Neural cell (in vitro differentiated cells): ENCODE measurements at regions not wholly inside any gene's neighbourhood (a gene's known extent, or its start where the extent isn't known, plus 50 kb on each side); places are given as distances from the start of the nearest gene placed in this dataset.
"Not testable (repeated sequence)": the region's sequence is repeated elsewhere in the genome, so short reads cannot be mapped to it uniquely, and the experiment has no call there.

Source experiments
- H2AFZ ChIP-seq: fragments of 200-600, 300-800 bp; sonication (generic), shearing (Covaris generic); 2 replicates; pipeline ENCODE4 v1.6.0; 2014; ENCODE audit warnings: low read depth, mild to moderate bottlenecking, antibody characterized with exemption, low read length, moderate library complexity
- H3F3A ChIP-seq: fragments of 200-600 bp; shearing (Covaris generic); 2 replicates; pipeline ENCODE4 v1.6.1; 2016; ENCODE audit warnings: mild to moderate bottlenecking, moderate library complexity, mixed read lengths, antibody characterized with exemption, low read length; ENCODE audit not compliant: insufficient read depth, poor library complexity, severe bottlenecking
- H3K27ac ChIP-seq: fragments of 200-600, 300-800 bp; sonication (generic), shearing (Covaris generic); 2 replicates; pipeline ENCODE4 v1.5.1; 2014; ENCODE audit warnings: mild to moderate bottlenecking, low read length, moderate library complexity
- H3K27me3 ChIP-seq: fragments of 300-800, 200-600 bp; sonication (generic), shearing (Covaris generic); 2 replicates; pipeline ENCODE4 v1.6.0; 2014; ENCODE audit warnings: mild to moderate bottlenecking, low read depth, low read length, moderate library complexity; ENCODE audit not compliant: insufficient read depth
- H3K36me3 ChIP-seq: fragments of 300-800, 200-600 bp; sonication (generic), shearing (Covaris generic); 2 replicates; pipeline ENCODE4 v1.5.1; 2014; ENCODE audit warnings: mild to moderate bottlenecking, antibody characterized with exemption, low read length, moderate library complexity; ENCODE audit not compliant: insufficient read depth
- H3K4me2 ChIP-seq: fragments of 300-800, 200-600 bp; sonication (generic), shearing (Covaris generic); 2 replicates; pipeline ENCODE4 v1.6.0; 2014; ENCODE audit warnings: mild to moderate bottlenecking, low read length
- H3K4me3 ChIP-seq: fragments of 300-800, 200-600 bp; sonication (generic), shearing (Covaris generic); 2 replicates; pipeline ENCODE4 v1.5.1; 2014; ENCODE audit warnings: mild to moderate bottlenecking, low read length, moderate library complexity
- H3K79me2 ChIP-seq: fragments of 200-600 bp; shearing (Covaris generic); replicated peaks from 2 replicates; pipeline ENCODE4 v1.6.0; 2014; ENCODE audit warnings: mild to moderate bottlenecking, low read length, moderate library complexity; ENCODE audit not compliant: insufficient read depth
- H3K9ac ChIP-seq: fragments of 300-800, 200-600 bp; sonication (generic), shearing (Covaris generic); 2 replicates; pipeline ENCODE4 v1.6.1; 2016; ENCODE audit warnings: mild to moderate bottlenecking, low read length, mixed read lengths
- H3K9me2 ChIP-seq: fragments of 200-600 bp; shearing (Covaris generic); 2 replicates; pipeline ENCODE4 v1.6.1; 2016; ENCODE audit warnings: mild to moderate bottlenecking, low read length, mixed read lengths; ENCODE audit not compliant: insufficient read depth
- H3K9me3 ChIP-seq: fragments of 200-600, 300-800 bp; sonication (generic), shearing (Covaris generic); 2 replicates; pipeline ENCODE4 v1.6.1; 2016; ENCODE audit warnings: mild to moderate bottlenecking, mixed run types, low read length, moderate library complexity, mixed read lengths
- H4K20me1 ChIP-seq: fragments of 200-600 bp; shearing (Covaris generic); 2 replicates; pipeline ENCODE4 v1.6.1; 2016; ENCODE audit warnings: mild to moderate bottlenecking, mixed run types; ENCODE audit not compliant: insufficient read depth
- CTCF ChIP-seq: fragments of 450-650 bp; IDR thresholded peaks from 2 replicates; pipeline ENCODE4 v1.5.1; 2014; ENCODE audit warnings: antibody characterized with exemption, mild to moderate bottlenecking, moderate library complexity; ENCODE audit not compliant: poor library complexity, severe bottlenecking
- EP300 ChIP-seq: fragments of 450-650 bp; conservative IDR thresholded peaks from 2 replicates; pipeline ENCODE4 v1.6.1; 2014; ENCODE audit warnings: antibody characterized with exemption, mild to moderate bottlenecking, moderate library complexity; ENCODE audit not compliant: poor library complexity, severe bottlenecking
- EZH2 ChIP-seq: fragments of 200-600, 300-800 bp; shearing (Covaris generic), sonication (generic); IDR thresholded peaks from 2 replicates; pipeline ENCODE4 v1.6.1; 2014; ENCODE audit warnings: antibody characterized with exemption, low read length, borderline replicate concordance, mild to moderate bottlenecking; ENCODE audit not compliant: insufficient read depth, poor library complexity, severe bottlenecking
- MXI1 ChIP-seq: fragments of 450-650 bp; conservative IDR thresholded peaks from 2 replicates; pipeline ENCODE4 v1.6.1; 2014; ENCODE audit warnings: antibody characterized with exemption, mild to moderate bottlenecking; ENCODE audit not compliant: poor library complexity, severe bottlenecking
- POLR2AphosphoS5 ChIP-seq: IDR thresholded peaks from 2 replicates; pipeline ENCODE4 v1.6.1; 2012
- RAD21 ChIP-seq: fragments of 450-650 bp; conservative IDR thresholded peaks from 2 replicates; pipeline ENCODE4 v1.6.1; 2014; ENCODE audit warnings: antibody characterized with exemption, mild to moderate bottlenecking, moderate library complexity
- REST ChIP-seq: IDR thresholded peaks from 2 replicates; pipeline ENCODE4 v1.6.1; 2012; ENCODE audit warnings: borderline replicate concordance
- SMC3 ChIP-seq: fragments of 450-650 bp; conservative IDR thresholded peaks from 2 replicates; pipeline ENCODE4 v1.6.1; 2014; ENCODE audit warnings: antibody characterized with exemption, mild to moderate bottlenecking, moderate library complexity; ENCODE audit not compliant: poor library complexity
- TAF1 ChIP-seq: IDR thresholded peaks from 2 replicates; pipeline ENCODE4 v1.6.1; 2012; ENCODE audit warnings: low read depth

- Histone ChIP-seq H3F3A (no peaks in the 10 kb centered on the region), H3K79me2 (no peaks in the 10 kb centered on the region), H4K20me1 (no peaks in the 10 kb centered on the region), H3K9me2 (no peaks in the 10 kb centered on the region), H3K36me3 (no peaks in the 10 kb centered on the region), H3K9ac (no peak overlapping the region), H3K27me3 (no peaks in the 10 kb centered on the region), H3K9me3 (no peaks in the 10 kb centered on the region), H3K27ac (no peak overlapping the region), H3K4me3 (no peak overlapping the region), H3K4me2 (no peak overlapping the region), H2AFZ (no peak overlapping the region)
- TF ChIP-seq EP300 (no peak), RAD21 (no peak), CTCF (no peak), MXI1 (no peak), SMC3 (no peak), REST (no peak)
These were observed 534.3 kb downstream of the ADCYAP1 start for GRCh38 chr18:1438967-1439366.

GRCh38 chr18:1444062-1444461 lies 539.4 kb downstream of the ADCYAP1 start:
- H2AFZ ChIP-seq, H3K27me3 ChIP-seq, H3K9me3 ChIP-seq, H4K20me1 ChIP-seq, H3K27ac ChIP-seq, H3K9ac ChIP-seq, H3K4me2 ChIP-seq, H3K4me3 ChIP-seq, H3K9me2 ChIP-seq, H3K36me3 ChIP-seq, H3K79me2 ChIP-seq, H3F3A ChIP-seq: not testable (repeated sequence)

GRCh38 chr18:1446765-1447164 lies 542.1 kb downstream of the ADCYAP1 start:
- Histone ChIP-seq H3K9ac (no peak overlapping the region), H3K36me3 (no peaks in the 10 kb centered on the region), H4K20me1 (no peaks in the 10 kb centered on the region), H3K9me2 (no peaks in the 10 kb centered on the region), H3K27me3 (no peaks in the 10 kb centered on the region), H2AFZ (no peak overlapping the region), H3K9me3 (no peaks in the 10 kb centered on the region), H3K79me2 (no peaks in the 10 kb centered on the region), H3K4me2 (no peak overlapping the region), H3F3A (no peaks in the 10 kb centered on the region), H3K27ac (no peak overlapping the region), H3K4me3 (no peak overlapping the region)
- TF ChIP-seq CTCF = no peak
- TF ChIP-seq REST = no peak
- no peak for TF ChIP-seq RAD21
- no peak for TF ChIP-seq EP300
- no peak for TF ChIP-seq SMC3
- no peak for TF ChIP-seq EZH2
- TF ChIP-seq MXI1 = no peak
- TF ChIP-seq TAF1 = no peak
- no peak for TF ChIP-seq POLR2AphosphoS5
